ENCODE measurements at regions not wholly inside any gene's neighbourhood (a gene's known extent, or its start where the extent isn't known, plus 50 kb on each side); places are given as distances from the start of the nearest gene placed in this dataset.

DNA sequence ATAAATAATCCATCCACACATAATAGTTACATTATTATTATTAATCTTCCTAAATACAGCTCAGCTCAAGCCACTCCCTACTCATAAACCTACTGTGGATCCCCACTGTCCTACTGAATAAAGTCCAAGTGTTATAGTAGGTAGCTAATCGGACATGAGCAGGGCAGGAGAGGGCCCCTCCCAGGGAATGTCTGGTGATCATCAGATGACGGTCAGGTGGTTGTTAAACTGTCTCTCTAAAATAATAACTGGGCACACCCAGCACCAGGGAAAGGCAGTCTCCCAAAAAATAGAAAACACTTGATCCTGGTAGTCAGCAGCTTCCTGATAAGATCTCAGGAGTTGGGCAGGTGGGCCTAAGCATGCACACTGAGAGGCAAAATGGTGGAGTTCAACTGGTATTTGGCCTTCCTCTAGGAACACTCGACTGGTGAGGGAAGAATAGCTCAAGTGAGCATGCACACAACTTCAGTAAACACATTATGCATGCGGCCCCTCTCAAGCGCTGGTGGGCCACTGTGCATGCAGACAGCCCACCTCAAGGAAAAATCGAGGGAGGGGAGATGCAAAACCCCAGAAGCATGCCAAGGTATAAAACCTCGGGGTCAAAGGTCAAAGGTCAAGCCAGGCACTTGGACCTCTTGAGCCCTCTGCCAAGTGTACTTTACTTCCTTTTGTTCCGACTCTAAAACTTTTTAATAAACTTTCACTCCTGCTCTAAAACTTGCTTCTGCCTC lies 65.0 kb downstream of the LRRC32 start:
- TF ChIP-seq, protein P1, sequence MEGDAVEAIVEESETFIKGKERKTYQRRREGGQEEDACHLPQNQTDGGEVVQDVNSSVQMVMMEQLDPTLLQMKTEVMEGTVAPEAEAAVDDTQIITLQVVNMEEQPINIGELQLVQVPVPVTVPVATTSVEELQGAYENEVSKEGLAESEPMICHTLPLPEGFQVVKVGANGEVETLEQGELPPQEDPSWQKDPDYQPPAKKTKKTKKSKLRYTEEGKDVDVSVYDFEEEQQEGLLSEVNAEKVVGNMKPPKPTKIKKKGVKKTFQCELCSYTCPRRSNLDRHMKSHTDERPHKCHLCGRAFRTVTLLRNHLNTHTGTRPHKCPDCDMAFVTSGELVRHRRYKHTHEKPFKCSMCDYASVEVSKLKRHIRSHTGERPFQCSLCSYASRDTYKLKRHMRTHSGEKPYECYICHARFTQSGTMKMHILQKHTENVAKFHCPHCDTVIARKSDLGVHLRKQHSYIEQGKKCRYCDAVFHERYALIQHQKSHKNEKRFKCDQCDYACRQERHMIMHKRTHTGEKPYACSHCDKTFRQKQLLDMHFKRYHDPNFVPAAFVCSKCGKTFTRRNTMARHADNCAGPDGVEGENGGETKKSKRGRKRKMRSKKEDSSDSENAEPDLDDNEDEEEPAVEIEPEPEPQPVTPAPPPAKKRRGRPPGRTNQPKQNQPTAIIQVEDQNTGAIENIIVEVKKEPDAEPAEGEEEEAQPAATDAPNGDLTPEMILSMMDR (IDR thresholded peaks at IDR 0.05) = no peak
- TF ChIP-seq POLR2A (IDR thresholded peaks at IDR 0.05) = no peak

Measured in testis (tissue), 2 donors.